Activated naive CD8-positive, alpha-beta T cell treated with anti-CD3 and anti-CD28 coated beads, Interleukin-2, amount 10 ng/mL, durations not matched to agents 7 days and 5 days (primary cell): ENCODE measurements at regions not wholly inside any gene's neighbourhood (a gene's known extent, or its start where the extent isn't known, plus 50 kb on each side); places are given as distances from the start of the nearest gene placed in this dataset.

Experiments
- ATAC-seq: fragments of 150-1000 bp; cut with Tn5 transposase; one replicate; pipeline ENCODE4 v1.10.0; 2021; ENCODE audit warnings: low read depth, moderate library complexity
- POLR2A ChIA-PET: fragments of 350-600 bp; sonication (Branson Sonifier 250); formaldehyde crosslinking; loops from one replicate; lab custom pipeline; 2021; ENCODE audit warnings: antibody characterized with exemption; lab: Charles Lee
- DNase-seq: peaks from one replicate; pipeline ENCODE4 v3.0.0; 2021
- H3K27ac Mint-ChIP-seq: one replicate; pipeline ENCODE4 v1.8.0; 2022; ENCODE audit warnings: mild to moderate bottlenecking, mixed read lengths
- H3K27me3 Mint-ChIP-seq: one replicate; pipeline ENCODE4 v1.8.0; 2022; ENCODE audit warnings: mild to moderate bottlenecking, moderate library complexity, mixed read lengths
- H3K36me3 Mint-ChIP-seq: one replicate; pipeline ENCODE4 v1.8.0; 2021; ENCODE audit warnings: mild to moderate bottlenecking, mixed read lengths
- H3K4me1 Mint-ChIP-seq: one replicate; pipeline ENCODE4 v1.8.0; 2021; ENCODE audit warnings: mixed read lengths
- H3K4me3 Mint-ChIP-seq: one replicate; pipeline ENCODE4 v1.8.0; 2022; ENCODE audit warnings: mild to moderate bottlenecking, moderate library complexity, mixed read lengths
- H3K9me3 Mint-ChIP-seq: one replicate; pipeline ENCODE4 v1.8.0; 2021; ENCODE audit warnings: mixed read lengths

GRCh38 chr4:104719539-104720230 lies 225.0 kb upstream of the CXXC4 start:
- Mint-ChIP-seq H3K27me3 (peaks cover 8% of the 10 kb centered on the region), H3K4me1 (no peaks in the 10 kb centered on the region), H3K9me3 (no peaks in the 10 kb centered on the region), H3K27ac (no peak overlapping the region), H3K4me3 (no peak overlapping the region), H3K36me3 (no peaks in the 10 kb centered on the region)
- DNase-seq (no peak), ATAC-seq (no peak)
- POLR2A ChIA-PET: no interaction called here

- Mint-ChIP-seq H3K4me3 (no peak overlapping the region), H3K27me3 (peaks cover 7% of the 10 kb centered on the region), H3K9me3 (no peaks in the 10 kb centered on the region), H3K36me3 (no peaks in the 10 kb centered on the region), H3K4me1 (no peaks in the 10 kb centered on the region), H3K27ac (no peak overlapping the region)
- POLR2A ChIA-PET: no interaction called here
- no peak for DNase-seq
- ATAC-seq: no peak
These were observed 227.8 kb upstream of the CXXC4 start for GRCh38 chr4:104722467-104722866.

- Mint-ChIP-seq H3K36me3 (no peaks in the 10 kb centered on the region), H3K27me3 (peaks cover 10% of the 10 kb centered on the region), H3K27ac (no peak overlapping the region), H3K4me1 (no peaks in the 10 kb centered on the region), H3K4me3 (no peak overlapping the region), H3K9me3 (no peaks in the 10 kb centered on the region)
- ATAC-seq (no peak), DNase-seq (no peak)
- POLR2A ChIA-PET: no interaction called here
These were observed 231.3 kb upstream of the CXXC4 start for GRCh38 chr4:104726002-104726401.

- H3K27ac Mint-ChIP-seq: no peak overlapping the region
- peaks cover 15% of the 10 kb centered on the region for H3K27me3 Mint-ChIP-seq
- H3K4me3 Mint-ChIP-seq: no peak overlapping the region
- no peaks in the 10 kb centered on the region for H3K9me3 Mint-ChIP-seq
- ATAC-seq: no peak
- no peaks in the 10 kb centered on the region for H3K4me1 Mint-ChIP-seq
- POLR2A ChIA-PET: no interaction called here
- DNase-seq: no peak
- no peaks in the 10 kb centered on the region for H3K36me3 Mint-ChIP-seq
These were observed 232.9 kb upstream of the CXXC4 start for GRCh38 chr4:104727643-104728042.

GRCh38 chr4:104728380-104729122 lies 233.9 kb upstream of the CXXC4 start:
- POLR2A ChIA-PET: no interaction called here
- DNase-seq: no peak
- no peaks in the 10 kb centered on the region for H3K4me1 Mint-ChIP-seq
- H3K4me3 Mint-ChIP-seq: no peak overlapping the region
- H3K27ac Mint-ChIP-seq: no peak overlapping the region
- no peak for ATAC-seq
- no peaks in the 10 kb centered on the region for H3K36me3 Mint-ChIP-seq
- peaks cover 9% of the 10 kb centered on the region for H3K27me3 Mint-ChIP-seq
- H3K9me3 Mint-ChIP-seq: no peaks in the 10 kb centered on the region

GRCh38 chr4:104732766-104733165 lies 238.1 kb upstream of the CXXC4 start:
- POLR2A ChIA-PET: no interaction called here
- H3K4me1 Mint-ChIP-seq: no peaks in the 10 kb centered on the region
- H3K27ac Mint-ChIP-seq: no peak overlapping the region
- H3K36me3 Mint-ChIP-seq: no peaks in the 10 kb centered on the region
- no peak overlapping the region for H3K4me3 Mint-ChIP-seq
- no peaks in the 10 kb centered on the region for H3K9me3 Mint-ChIP-seq
- ATAC-seq: no peak
- peaks cover 8% of the 10 kb centered on the region for H3K27me3 Mint-ChIP-seq
- DNase-seq: no peak

- no peaks in the 10 kb centered on the region for H3K36me3 Mint-ChIP-seq
- POLR2A ChIA-PET: no interaction called here
- DNase-seq (no peak), ATAC-seq (no peak)
- H3K27me3 Mint-ChIP-seq: peaks cover 6% of the 10 kb centered on the region
- no peak overlapping the region for H3K27ac Mint-ChIP-seq
- H3K4me3 Mint-ChIP-seq: no peak overlapping the region
- H3K9me3 Mint-ChIP-seq: no peaks in the 10 kb centered on the region
- no peaks in the 10 kb centered on the region for H3K4me1 Mint-ChIP-seq
These were observed 240.5 kb upstream of the CXXC4 start for GRCh38 chr4:104735174-104735573.

- Mint-ChIP-seq H3K27me3 (peaks cover 5% of the 10 kb centered on the region), H3K9me3 (no peaks in the 10 kb centered on the region), H3K4me1 (no peaks in the 10 kb centered on the region), H3K27ac (no peak overlapping the region), H3K4me3 (no peak overlapping the region), H3K36me3 (no peaks in the 10 kb centered on the region)
- POLR2A ChIA-PET: no interaction called here
- DNase-seq: no peak
- no peak for ATAC-seq
These were observed 245.5 kb upstream of the CXXC4 start for GRCh38 chr4:104740161-104740560.

- Mint-ChIP-seq H3K9me3 (no peaks in the 10 kb centered on the region), H3K27ac (no peak overlapping the region), H3K36me3 (no peaks in the 10 kb centered on the region), H3K4me3 (no peak overlapping the region), H3K27me3 (peaks cover 5% of the 10 kb centered on the region), H3K4me1 (no peaks in the 10 kb centered on the region)
- DNase-seq (no peak), ATAC-seq (no peak)
- POLR2A ChIA-PET: no interaction called here
These were observed 248.5 kb upstream of the CXXC4 start for GRCh38 chr4:104743215-104743653.

GRCh38 chr4:104747635-104748034 lies 252.9 kb upstream of the CXXC4 start:
- ATAC-seq (no peak), DNase-seq (no peak)
- Mint-ChIP-seq H3K4me1 (peaks cover 6% of the 10 kb centered on the region), H3K9me3 (no peaks in the 10 kb centered on the region), H3K36me3 (peaks cover 1% of the 10 kb centered on the region), H3K27me3 (peaks cover 2% of the 10 kb centered on the region), H3K27ac (no peak overlapping the region), H3K4me3 (no peak overlapping the region)
- POLR2A ChIA-PET: no interaction called here

- no peak for ATAC-seq
- POLR2A ChIA-PET: no interaction called here
- DNase-seq: no peak
- no peaks in the 10 kb centered on the region for H3K9me3 Mint-ChIP-seq
- H3K27ac Mint-ChIP-seq: no peak overlapping the region
- peaks cover 1% of the 10 kb centered on the region for H3K36me3 Mint-ChIP-seq
- no peaks in the 10 kb centered on the region for H3K27me3 Mint-ChIP-seq
- no peak overlapping the region for H3K4me3 Mint-ChIP-seq
- H3K4me1 Mint-ChIP-seq: peaks cover 7% of the 10 kb centered on the region
These were observed 254.4 kb upstream of the CXXC4 start for GRCh38 chr4:104749062-104749461.

- no peak for ATAC-seq
- peaks cover 7% of the 10 kb centered on the region for H3K4me1 Mint-ChIP-seq
- no peak overlapping the region for H3K4me3 Mint-ChIP-seq
- H3K9me3 Mint-ChIP-seq: no peaks in the 10 kb centered on the region
- no peak overlapping the region for H3K27ac Mint-ChIP-seq
- POLR2A ChIA-PET: no interaction called here
- no peak for DNase-seq
- no peaks in the 10 kb centered on the region for H3K27me3 Mint-ChIP-seq
- peaks cover 1% of the 10 kb centered on the region for H3K36me3 Mint-ChIP-seq
These were observed 255.3 kb upstream of the CXXC4 start for GRCh38 chr4:104750008-104750407.

GRCh38 chr4:104751468-104751867 lies 256.8 kb upstream of the CXXC4 start:
- H3K4me1 Mint-ChIP-seq: peaks cover 7% of the 10 kb centered on the region
- no peak for DNase-seq
- H3K27ac Mint-ChIP-seq: no peak overlapping the region
- H3K4me3 Mint-ChIP-seq: no peak overlapping the region
- H3K27me3 Mint-ChIP-seq: no peaks in the 10 kb centered on the region
- ATAC-seq: no peak
- H3K9me3 Mint-ChIP-seq: peaks cover 2% of the 10 kb centered on the region
- POLR2A ChIA-PET: interaction anchor here (0.6 kb wide), 1 partner anchor 949 kb away, joined by 4 read pairs; no protein-coding TSS in a partner anchor
- H3K36me3 Mint-ChIP-seq: peaks cover 1% of the 10 kb centered on the region

GRCh38 chr4:104752337-104752736 lies 257.6 kb upstream of the CXXC4 start:
- no peak overlapping the region for H3K27ac Mint-ChIP-seq
- no peak for DNase-seq
- no peaks in the 10 kb centered on the region for H3K27me3 Mint-ChIP-seq
- peaks cover 1% of the 10 kb centered on the region for H3K36me3 Mint-ChIP-seq
- POLR2A ChIA-PET: no interaction called here
- H3K9me3 Mint-ChIP-seq: peaks cover 2% of the 10 kb centered on the region
- peaks cover 7% of the 10 kb centered on the region for H3K4me1 Mint-ChIP-seq
- ATAC-seq: no peak
- no peak overlapping the region for H3K4me3 Mint-ChIP-seq
